ENCODE measurements at regions not wholly inside any gene's neighbourhood (a gene's known extent, or its start where the extent isn't known, plus 50 kb on each side); places are given as distances from the start of the nearest gene placed in this dataset.
"Not testable (repeated sequence)": the region's sequence is repeated elsewhere in the genome, so short reads cannot be mapped to it uniquely, and the experiment has no call there.

DNA sequence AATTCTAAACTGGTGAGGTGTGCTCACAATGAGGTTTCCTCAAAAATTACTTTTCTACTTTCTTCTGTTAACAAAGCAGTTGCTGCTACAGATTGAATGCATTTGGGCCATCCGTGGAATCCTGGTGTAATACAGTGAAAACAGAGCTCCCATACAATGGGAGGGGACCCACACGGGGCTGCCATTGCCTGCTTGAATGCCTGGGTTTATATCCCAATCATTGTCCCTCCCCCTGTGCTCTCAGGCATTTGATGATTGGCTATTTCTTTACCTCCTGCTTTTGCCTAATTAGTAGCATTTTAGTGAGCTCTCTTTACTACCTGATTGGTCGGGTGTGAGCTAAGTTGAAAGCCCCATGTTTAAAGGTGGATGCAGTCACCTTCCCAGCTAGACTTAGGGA lies 52.9 kb upstream of the CSF1 start:
- not testable (repeated sequence) for DNase-seq (ENCODE audit: low spot score)

DNA sequence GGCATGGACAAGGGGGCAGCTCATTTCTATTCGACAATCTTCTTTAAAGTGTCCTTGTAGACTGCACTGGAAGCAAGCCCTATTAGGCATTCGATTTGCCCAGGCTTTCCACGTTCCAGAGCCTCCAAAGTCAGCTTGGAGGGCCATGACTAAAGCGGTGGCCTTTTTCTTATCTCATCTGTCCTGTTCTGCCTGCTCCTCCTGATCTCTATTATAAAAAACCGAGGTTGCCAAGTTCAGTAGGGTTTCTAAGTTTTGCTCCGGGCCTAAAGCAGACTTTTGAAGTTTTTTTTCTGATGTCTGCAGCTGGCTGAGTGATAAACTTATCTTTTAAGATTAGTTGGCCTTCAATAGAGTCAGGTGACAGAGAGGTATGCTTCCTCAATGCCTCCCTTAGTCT lies 54.7 kb upstream of the CSF1 start:
- DNase-seq (ENCODE audit: low spot score) = not testable (repeated sequence)

DNA sequence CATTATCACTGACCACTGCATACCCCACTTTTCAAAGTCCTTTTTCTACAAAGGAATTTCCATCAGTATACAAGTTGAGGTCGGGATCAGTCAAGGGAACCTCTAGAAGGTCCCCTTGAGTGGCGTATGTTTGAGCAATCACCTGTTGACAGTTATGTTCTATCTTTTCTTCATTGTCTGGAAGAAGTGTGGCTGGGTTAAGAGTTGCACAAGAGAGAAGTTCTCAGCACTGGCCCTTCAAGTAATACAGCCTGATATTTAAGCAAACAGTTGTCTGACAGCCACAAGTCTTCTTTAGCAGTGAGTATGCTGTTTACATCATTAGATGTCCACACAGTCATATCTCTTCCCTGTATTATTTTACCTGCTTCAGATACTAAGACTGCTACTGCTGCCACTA lies 56.7 kb upstream of the CSF1 start:
- DNase-seq (ENCODE audit: low spot score) = not testable (repeated sequence)

DNA sequence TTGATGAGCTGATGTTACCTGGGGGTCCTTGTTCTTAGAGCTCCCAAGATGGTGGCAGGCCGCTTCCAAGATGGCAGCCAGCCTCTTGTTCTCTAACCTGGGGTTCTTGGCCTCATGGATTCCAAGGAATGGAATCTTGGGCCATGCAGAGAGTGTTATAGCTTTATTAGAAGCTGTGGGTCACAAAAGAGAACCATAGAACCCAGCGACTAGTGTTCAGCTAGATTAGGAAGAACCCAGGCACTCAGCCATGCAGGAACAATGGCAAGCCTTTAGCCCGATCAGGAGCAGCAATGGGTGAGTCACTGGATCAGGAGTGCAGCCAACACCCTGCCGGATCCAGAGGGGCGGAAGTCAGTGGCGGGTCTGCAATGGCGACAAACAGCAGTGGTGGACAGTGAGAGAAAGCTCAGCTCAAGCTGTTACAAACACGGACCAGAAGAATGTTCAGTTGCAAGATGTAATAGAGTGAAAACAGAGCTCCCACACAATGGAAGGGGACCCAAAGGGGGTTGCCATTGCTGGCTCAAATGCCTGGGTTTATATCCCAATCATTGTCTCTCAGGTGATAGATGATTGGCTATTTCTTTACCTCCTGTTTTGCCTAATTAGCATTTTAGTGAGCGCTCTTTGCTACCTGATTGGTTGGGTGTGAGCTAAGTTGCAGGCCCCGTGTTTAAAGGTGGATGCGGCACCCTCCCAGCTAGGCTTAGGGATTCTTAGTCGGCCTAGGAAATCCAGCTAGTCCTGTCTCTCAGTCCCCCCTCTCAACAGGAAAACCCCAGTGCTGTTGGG lies 58.2 kb upstream of the CSF1 start:
- not testable (repeated sequence) for DNase-seq (ENCODE audit: low spot score)

DNA sequence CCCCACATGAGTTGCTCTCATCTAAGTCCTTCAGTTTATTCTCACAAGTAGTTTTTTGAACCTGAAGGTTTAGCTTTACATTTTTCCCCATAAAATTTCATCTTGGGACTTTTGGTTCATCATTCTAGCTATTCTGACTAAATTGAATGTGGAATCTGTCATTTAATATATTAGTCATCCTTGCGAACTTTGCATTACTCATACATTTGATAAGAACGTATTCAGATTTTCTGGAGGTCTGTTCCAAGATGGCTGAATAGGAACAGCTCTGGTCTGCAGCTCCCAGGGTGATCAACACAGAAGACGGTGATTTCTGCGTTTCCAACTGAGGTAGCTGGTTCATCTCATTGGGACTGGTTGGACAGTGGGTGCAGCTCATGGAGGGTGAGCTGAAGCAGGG lies 59.8 kb upstream of the CSF1 start:
- no peak for DNase-seq (ENCODE audit: low spot score)

DNA sequence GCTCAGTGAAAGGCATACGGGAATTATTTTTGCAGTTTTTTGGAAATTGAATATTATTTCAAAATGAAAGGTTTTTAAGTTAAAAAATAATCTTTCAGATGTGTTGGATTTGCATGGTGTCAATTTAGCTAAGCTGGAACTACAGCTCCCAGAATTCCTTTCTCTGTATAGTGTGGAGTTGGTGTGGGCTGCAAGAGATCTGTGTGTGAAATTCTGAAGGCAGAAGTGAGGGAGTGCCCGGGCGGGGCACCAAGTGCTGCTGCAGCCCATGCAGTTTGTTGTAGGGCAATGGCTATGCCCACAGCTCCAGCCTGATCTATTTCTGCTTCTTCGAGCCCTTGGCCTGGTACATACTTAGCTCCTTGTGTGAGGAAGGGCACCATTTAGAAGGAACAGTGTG lies 60.5 kb upstream of the CSF1 start:
- no peak for DNase-seq (ENCODE audit: low spot score)

DNA sequence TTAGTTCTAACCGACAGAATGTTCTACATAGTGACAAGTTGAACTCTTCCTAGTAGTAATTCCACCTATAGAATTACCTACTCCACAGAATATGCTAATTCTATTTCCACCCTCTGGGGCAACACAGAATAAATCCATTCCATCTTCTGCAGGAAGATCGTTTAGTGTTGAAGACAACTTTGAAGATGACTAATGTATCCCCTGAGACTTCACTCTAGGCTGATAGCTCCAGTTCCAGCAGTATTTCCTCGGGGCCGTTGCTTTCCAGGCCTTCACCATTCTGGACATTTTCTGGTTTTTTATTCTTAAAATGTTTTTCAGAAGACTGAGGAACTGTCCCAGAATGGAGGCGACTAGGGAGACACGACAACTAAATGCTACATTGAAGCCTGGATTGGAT lies 61.0 kb upstream of the CSF1 start:
- no peak for DNase-seq (ENCODE audit: low spot score)

DNA sequence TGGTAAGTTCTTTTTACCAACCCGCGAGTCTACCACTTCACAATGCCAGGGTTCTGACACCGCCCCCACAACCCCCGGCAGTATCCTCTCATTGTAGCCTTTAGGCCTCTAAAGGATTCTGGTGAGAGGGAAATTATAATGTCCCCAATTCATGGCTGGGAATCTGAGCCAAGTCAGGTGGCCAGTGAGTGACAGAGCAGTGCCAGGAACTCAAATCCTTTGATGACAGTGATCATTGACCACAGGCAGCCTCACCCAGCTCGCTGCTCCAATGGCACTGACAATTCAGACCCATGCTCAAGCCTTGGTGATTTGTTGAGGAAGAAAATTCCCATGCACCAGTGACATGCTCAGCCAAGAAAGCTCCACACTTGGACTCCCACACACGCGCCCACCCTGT lies 63.4 kb upstream of the CSF1 start:
- DNase-seq (ENCODE audit: low spot score) = no peak

DNA sequence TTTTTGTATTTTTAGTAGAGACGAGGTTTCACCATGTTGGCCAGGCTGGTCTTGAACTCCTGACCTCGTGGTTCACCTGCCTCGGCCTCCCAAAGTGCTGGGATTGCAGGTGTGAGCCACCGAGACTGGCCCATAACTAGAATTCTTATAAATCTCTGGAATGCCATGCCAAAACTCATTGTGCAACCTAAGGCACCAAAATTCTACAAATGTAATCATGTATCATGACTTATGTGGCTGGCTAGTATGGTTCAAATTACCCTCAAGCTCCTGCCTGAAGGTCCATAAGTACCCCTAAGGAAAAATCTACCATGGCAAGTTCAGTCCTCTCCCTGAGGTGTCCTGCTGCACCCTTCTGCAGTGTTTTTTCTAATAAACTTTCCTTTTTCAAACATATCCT lies 63.8 kb upstream of the CSF1 start:
- no peak for DNase-seq (ENCODE audit: low spot score)

DNA sequence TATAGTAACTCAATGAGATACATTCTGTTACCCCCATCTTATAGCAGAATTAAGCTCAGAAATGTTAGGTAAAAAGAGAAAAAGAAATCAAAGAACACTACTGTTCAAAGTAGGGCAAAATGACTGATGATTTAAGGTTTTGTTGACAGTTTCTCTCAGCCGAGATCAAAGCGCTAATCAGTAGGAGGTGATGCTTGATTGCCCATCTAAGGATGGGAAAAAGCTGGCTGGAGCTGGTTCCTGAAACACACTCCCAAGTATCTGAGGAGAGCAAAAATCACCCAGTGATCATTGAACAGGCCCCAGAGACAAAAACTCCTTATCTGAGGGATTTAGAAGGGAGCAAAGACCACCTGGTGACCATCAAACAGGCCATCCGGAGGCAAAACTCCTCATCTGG lies 64.5 kb upstream of the CSF1 start:
- DNase-seq (ENCODE audit: low spot score) = no peak

DNA sequence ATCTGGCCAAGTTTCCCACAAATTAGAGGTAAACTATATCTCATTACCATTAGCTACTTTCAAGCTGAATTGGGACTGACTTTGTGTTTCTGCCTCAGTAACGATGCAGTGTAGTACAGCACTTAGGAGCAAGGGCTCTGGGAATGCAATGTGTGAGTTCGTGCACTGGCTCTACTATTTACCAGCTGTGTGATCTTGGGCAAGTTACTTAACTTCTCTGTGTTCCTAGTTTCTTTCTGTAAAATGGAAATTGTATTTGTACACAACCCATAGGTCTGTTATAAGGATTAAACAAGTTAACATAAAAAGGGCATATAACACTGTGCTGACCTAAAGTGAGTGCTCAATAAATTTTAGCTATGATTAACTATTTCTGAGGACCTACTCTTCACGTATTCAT lies 65.0 kb upstream of the CSF1 start:
- no peak for DNase-seq (ENCODE audit: low spot score)

DNA sequence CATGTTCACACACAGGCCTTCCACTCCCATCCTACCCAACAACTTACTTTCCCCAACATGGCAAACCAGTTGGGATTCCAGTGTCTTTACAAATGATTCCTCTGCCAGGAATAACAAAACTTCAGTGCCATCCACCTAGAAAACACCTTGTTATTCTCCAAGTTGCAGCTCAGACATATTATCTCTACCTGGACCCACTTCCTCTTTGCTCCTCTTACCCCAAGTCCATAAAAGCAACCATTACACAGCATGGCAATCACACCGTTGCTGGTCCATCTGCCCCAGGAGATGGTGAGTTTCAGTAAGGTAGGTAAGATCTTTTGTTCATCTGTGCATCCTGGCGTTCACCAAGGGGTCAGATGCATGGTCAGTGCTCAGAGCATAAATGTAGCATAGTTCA lies 66.0 kb upstream of the CSF1 start:
- no peak for DNase-seq (ENCODE audit: low spot score)

DNA sequence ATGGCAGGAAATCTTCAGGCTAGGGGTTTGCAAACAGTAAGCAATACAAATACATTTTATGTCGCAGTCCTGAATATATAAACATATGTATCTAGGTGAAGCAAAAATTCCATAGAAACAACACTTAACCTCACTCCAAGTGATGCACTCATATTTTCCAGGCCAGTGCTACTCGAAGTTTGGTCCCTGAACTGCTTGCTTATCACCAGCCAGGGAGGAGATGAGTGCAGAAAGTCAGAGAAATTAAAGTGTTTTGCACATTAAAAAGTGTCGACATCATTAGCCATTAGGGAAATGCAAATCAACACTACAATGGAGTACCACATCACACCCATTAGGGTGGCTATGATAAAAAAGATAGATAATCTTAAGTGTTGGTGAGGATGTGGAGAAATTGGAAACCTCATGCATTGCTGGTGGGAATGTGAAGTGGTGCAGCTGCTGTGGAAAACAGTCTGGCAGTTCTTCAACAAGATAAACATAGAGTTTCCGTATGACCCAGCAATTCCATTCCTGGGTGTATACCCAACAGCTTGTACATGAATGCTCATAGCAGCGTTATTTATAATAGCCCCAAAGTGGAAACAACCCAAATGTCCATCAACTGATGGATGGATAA lies 70.5 kb upstream of the CSF1 start:
- no peak for DNase-seq (ENCODE audit: low spot score)

DNA sequence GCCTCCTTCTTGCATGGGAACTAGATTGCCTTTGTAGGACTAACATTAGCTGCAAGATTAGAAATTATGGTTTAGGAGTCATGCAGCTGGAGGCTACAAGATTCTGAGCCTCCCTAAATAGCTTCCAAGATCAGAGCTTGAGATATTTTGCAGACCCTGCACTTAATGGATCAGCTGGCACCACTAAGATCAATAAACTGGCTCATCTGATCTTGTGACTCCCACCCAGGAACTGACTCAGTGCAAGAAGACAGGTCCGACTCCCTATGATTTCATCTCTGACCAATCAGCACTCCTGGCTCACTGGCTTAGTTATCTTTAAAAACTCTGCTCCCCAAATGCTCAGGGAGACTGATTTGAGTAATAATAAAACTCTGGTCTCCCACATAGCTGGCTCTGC lies 71.4 kb upstream of the CSF1 start:
- not testable (repeated sequence) for DNase-seq (ENCODE audit: low spot score)

DNA sequence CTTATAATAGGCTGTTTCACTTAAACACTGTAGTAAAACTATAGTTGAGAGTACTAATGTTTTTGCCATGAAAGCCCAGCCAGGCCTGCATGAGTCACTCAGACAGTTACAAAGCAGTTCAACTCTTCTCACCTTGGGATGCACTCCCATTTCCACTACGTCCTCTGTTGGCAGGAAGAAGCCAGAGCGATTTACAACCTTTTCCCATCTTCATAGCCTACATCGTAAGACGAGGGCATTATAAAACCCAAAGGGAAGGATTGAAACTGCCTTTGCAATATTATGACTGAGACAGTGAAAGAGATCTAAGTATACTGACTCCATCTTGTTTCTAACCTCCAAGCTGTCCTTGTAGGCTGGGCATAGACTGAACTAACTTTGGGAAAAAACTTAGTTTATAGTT lies 71.8 kb upstream of the CSF1 start:
- no peak for DNase-seq (ENCODE audit: low spot score)

DNA sequence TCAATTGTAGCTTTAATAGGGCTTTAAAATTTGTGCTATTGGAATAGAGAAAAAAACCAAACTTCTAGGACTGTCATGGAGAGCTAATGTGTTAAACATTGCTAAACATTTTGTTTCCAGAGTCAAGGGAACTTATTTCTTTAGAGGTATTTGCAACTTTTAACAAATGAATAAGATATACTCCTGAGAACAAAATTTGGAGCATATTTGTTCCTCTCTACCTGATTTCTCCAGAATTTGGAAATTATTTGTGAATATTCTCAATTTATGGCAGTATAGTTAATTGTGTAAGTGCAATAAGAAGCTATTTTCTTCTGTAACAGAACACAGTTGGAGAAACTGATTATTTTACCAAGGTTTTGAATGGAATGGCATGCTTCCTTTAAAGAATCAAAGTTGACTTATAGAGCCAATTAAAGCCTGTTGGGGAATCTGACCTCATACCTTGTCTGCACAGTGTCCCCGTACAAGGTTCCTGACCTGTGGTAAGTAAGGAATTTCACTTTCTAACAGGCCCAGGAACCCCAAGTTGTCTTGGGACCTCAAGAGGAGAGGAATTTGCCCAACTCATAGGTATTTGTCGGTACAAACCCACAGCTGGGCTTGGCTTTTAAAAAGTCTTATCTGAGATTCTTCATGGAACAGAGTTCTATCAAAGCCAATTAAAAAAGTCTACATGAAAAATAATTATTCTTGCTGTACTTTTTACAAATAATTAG lies 72.6 kb upstream of the CSF1 start:
- no peak for DNase-seq (ENCODE audit: low spot score)

DNA sequence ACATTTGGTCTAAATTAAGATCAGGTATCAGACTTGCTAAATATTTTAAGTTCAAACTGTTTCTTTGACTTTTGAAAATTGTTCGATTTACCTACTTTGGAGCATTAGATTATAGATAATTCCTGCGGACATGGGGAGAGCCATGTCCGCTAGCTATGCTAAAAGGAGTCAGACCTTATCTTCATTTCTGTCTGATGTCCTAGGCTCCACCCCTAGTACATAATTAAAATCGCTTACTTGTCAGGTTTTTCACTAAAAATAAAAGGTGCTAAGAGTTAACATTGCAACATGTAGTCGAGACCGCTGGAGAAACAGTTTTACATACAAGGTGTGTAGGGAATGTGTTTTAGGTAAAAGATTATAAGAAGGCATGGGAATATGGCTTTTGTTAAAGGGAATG lies 71.9 kb upstream of the EPS8L3 start:
- DNase-seq (ENCODE audit: low spot score) = not testable (repeated sequence)

DNA sequence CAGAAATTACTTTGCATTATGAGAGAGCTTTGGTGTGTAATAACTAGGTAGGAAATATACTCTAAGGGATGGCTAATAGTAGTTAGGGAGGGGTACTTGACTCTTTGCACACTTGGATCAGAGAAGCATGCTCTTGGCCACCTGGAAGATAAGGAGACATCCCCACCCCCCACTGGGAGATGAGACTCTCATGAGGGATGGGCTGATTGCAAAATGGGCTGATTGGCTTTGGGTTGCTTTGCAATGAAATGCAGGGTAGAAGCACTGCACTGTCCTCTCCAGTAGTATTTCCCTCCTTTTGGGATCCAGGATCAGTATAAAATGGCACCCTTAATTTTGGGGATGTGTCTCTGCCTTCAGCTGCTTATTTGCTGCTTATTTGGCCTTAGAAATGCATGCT lies 71.2 kb upstream of the EPS8L3 start:
- DNase-seq (ENCODE audit: low spot score) = no peak

DNA sequence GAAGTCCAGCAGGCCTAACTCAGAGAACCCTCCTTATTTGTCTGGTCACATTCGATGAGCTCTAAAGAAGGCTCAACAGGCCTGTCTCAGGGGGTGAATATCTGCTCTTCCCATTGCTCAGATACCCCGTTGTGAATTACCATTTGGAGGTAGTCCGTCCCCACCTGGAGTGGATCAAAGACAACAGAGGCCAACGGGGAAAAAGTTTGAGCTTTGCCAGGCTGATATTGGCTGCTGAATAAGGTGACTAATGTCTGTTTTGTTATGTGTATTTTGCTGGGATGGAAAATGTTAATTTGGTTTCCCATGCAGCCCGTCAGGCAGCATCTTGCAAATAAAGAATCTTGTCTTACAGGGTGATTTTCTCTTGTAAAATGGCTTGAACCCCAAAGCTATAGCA lies 69.2 kb upstream of the EPS8L3 start:
- DNase-seq (ENCODE audit: low spot score) = no peak

DNA sequence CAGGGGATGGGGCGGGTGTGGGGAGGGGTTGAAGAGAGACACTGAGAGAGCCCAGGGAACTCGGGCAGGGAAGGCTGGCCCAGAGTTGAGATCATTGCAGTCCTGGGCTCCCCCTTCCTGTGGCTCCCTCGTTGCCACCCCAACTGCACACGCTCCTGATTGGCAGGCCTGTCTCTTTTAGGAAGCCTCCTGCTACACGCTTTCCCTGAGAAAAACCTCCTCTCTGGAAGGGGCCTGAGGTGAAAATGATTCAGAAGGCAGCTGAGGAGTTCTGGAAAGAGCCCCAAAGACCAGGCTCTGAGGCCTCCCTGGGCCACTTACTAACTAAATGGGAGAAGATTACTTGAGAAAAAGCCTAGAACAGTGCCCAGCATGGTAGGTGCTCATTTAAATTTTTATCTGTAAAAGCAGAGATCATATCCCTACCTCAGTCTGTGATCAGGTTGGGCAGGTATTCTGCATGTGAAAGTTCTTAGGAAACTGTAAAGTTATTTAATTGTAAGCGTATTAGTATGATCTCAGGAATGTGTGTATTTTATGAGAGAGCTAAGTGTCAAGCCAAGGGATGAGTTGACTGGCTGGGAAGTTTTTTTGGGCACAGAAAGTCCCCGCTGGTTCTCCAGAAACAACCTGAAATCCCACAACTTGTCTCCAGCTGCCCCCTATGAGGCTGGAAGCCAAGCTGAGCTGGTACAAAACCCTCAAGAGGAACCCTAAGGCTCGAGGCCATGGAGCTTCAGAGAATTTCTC lies 65.2 kb upstream of the EPS8L3 start:
- no peak for DNase-seq (ENCODE audit: low spot score)

DNA sequence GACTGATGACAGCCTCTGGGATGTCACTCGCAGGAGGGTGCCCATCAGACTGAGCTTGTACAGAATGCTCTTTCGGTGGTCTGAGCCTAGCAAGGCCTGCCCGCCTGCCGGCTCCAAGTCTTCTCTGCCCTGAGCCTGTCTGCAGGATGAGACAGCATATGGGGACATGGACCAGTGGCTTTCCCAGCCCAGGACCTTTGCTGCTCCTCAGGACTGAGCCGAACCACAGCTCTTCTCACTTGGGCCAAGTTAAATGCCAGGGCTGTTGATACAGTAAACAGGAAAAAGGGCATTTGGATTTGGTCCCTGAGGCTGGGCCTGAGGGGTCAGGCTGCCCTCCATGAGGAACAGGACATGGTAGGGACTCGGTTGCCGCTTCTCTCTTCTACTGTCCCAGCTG lies 64.3 kb upstream of the EPS8L3 start:
- no peak for DNase-seq (ENCODE audit: low spot score)

DNA sequence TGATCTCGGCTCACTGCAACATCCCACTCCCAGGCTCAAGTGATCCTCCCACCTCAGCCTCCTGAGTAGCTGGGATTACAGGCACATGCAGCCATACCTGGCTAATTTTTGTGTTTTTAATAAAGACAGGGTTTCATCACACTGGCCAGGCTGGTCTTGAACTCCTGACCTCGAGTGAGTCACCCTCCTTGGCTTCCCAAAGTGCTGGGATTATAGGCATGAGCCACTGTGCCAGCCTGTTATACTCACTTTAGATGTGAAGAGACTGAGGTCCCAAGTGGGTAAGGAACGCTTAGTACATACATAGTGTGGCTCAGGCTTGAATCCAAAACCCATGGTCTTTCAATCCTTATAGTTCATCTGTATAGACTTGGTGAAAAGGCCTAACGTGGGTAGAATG lies 63.7 kb upstream of the EPS8L3 start:
- no peak for DNase-seq (ENCODE audit: low spot score)

Data from ureter (tissue), 1 donor.